ENCODE measurements at regions not wholly inside any gene's neighbourhood (a gene's known extent, or its start where the extent isn't known, plus 50 kb on each side); places are given as distances from the start of the nearest gene placed in this dataset.

DNA sequence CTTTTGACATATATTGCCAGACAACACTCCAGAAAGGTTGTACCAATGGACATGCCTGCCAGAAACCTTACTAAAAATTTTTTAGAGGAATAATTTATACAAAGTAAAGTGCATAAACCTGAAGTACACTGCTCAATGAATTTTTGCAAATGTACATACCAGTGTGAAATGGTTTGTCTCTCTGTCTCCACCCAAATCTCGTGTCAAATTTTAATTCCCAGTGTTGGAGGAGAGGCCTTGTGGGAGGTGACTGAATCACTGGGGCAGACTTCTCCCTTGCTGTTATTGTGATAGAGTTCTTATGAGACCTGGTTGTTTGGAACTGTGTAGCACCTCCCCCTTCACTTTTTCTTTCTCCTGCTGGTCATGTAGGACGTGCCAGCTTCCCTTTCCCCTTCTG is 168.8 kb downstream of the RWDD3 start:
- TF ChIP-seq, protein P1, sequence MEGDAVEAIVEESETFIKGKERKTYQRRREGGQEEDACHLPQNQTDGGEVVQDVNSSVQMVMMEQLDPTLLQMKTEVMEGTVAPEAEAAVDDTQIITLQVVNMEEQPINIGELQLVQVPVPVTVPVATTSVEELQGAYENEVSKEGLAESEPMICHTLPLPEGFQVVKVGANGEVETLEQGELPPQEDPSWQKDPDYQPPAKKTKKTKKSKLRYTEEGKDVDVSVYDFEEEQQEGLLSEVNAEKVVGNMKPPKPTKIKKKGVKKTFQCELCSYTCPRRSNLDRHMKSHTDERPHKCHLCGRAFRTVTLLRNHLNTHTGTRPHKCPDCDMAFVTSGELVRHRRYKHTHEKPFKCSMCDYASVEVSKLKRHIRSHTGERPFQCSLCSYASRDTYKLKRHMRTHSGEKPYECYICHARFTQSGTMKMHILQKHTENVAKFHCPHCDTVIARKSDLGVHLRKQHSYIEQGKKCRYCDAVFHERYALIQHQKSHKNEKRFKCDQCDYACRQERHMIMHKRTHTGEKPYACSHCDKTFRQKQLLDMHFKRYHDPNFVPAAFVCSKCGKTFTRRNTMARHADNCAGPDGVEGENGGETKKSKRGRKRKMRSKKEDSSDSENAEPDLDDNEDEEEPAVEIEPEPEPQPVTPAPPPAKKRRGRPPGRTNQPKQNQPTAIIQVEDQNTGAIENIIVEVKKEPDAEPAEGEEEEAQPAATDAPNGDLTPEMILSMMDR (IDR thresholded peaks at IDR 0.05; ENCODE audit: extremely low read depth, missing control alignments) = no peak
- DNase-seq (ENCODE audit: low spot score) = no peak

DNA sequence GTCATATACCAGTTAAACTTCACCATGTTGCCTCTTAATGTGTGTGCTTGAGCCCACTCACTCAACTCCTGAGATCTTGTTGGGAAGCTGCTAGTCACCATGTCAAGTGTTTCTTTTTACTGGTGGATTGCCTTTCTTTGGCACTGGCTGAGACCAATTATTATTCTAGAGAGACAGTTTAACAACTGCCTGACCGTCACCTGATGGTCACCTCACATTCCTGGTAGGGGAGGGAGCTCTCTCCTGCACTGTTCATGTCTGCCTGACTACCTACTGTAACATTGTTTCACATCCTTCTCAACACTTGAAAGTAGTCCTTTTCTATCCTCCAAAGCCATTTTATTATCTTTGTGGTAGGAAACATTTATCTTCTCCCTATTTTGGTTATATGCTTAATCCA is 172.3 kb downstream of the RWDD3 start:
- TF ChIP-seq, protein P1 (IDR thresholded peaks at IDR 0.05; ENCODE audit: extremely low read depth, missing control alignments) = no peak
- DNase-seq (ENCODE audit: low spot score) = no peak

DNA sequence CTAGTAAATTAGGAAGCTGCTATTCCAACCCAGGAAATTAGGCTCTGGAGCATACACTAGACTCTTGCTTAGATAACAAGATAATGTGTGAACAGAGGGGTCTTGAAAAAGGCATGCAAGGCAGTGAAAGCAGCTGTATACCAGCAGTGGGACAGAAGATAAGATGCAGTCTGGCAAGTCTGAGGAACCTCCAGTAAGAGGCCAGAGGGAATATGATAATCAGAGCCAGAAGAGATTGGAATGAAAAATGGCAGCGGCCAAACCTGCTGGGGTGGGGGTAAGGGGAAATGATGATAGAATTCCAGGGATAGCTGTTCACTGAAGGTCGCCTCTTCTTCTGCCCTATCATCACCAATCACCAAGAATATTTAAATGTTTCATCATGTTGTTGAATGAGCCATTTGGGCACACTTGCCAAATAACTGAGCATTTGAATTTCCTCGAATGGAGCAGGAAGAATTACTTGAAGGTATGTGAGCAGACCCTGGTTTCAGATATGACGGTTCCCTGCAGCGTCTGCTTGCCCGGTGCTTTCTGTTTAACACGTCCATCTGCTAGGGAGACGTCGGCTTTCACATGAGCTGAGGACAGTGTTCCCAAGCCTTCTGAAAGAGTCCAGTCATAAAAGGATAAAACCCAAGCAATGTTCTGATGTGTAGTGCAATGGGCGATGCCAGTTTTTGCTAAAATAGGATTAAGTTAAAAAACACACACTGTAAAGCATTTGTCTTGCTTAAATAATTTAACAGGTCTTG is 173.3 kb downstream of the RWDD3 start:
- TF ChIP-seq, protein P1 (IDR thresholded peaks at IDR 0.05; ENCODE audit: extremely low read depth, missing control alignments) = no peak
- DNase-seq (ENCODE audit: low spot score) = no peak

DNA sequence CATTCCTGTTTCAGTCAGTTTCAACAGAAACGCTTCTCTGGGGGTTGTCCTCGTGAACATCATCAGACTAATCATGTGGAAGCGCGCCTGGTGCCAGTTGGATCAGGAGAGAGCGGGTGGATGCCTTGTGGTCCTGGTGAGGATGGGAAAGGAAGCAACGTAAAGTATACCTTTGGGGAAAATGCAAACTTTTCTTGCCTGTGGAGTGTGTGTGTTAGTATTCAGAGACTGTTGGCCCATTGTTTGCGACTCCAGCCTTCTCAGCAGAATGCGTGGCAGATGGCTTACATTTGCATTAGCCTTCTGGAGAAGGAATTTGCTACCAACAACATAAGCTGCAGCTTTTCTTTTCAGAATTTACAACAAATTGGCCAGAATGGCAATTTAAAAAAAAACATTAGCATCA is 173.9 kb downstream of the RWDD3 start:
- TF ChIP-seq, protein P1 (IDR thresholded peaks at IDR 0.05; ENCODE audit: extremely low read depth, missing control alignments) = no peak
- DNase-seq (ENCODE audit: low spot score) = no peak

DNA sequence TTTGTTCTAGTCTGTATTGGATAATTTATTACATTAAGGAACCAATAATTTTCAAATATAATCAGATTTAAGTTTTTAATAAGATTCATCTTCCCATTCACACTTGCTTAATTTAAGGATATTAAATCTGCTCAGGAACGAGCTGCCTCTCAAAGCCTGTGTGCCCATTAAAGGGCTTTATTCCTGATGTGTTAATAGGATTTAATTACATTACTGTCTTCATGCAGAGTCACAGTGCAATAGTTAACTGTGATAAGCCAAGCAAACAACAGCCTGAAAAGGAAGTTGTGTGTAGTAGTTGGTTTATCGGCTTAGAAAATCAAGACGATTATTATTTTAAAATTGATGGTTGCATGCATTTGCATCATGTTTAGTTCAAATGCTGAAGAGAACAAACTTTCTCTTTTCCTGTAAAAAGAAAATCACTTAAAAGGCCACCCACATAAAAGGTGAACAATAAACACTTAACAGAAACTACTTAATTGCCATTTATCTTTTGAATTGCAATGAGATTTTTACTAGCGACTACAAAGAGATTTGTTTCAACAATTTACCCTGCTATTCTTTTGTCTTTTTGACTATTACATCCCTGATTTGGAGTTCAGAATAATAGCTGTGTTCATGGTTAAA is 174.6 kb downstream of the RWDD3 start:
- TF ChIP-seq, protein P1 (IDR thresholded peaks at IDR 0.05; ENCODE audit: extremely low read depth, missing control alignments) = no peak
- DNase-seq (ENCODE audit: low spot score) = no peak

DNA sequence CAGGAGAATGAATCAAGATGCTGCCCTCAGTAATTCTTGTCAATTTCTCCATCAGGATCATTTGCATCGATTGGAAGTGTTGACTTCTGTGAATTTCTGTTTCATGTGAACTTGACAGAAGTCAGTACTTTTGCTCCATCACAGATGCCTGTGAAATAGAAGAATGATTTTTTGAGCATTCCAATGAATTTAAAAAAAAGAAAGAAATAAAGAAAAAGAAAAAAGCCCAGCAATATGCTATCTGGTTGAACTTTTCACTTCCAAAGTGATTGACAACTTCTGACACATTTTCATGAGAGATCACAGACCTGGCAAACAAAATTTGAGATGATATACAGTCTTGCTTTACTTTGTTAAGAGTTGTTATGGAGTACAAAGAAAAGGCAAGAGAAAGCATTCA is 175.3 kb downstream of the RWDD3 start:
- TF ChIP-seq, protein P1 (IDR thresholded peaks at IDR 0.05; ENCODE audit: extremely low read depth, missing control alignments) = no peak
- DNase-seq (ENCODE audit: low spot score) = no peak

DNA sequence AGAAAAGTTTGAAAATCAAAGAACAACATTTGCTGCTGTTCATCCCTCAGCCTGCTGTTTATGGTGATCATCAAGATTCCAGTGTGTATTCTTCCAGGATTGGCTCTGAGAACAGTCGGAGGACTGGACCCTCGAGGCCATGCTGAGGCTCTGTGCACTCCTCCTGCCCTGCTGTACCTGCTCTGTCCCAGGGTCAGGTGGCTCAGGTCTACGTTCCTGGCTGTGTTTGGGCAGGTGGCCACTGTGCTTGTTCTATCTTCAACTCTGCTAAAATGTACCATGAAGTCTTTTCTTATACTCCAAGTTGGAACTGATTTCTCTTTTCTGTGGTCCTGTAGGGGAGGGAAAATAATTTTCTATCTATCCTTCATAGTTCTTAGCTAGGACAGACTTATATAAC is 175.9 kb downstream of the RWDD3 start:
- TF ChIP-seq, protein P1 (IDR thresholded peaks at IDR 0.05; ENCODE audit: extremely low read depth, missing control alignments) = no peak
- no peak for DNase-seq (ENCODE audit: low spot score)

All from GM20000 (cell line).